Endothelial cell of umbilical vein (primary cell): ENCODE measurements at regions not wholly inside any gene's neighbourhood (a gene's known extent, or its start where the extent isn't known, plus 50 kb on each side); places are given as distances from the start of the nearest gene placed in this dataset.

Experiments used
- BruUV-seq: library from RNA; stranded (reverse); fragments of 400-500 nt; replicated peaks from 2 replicates; lab custom pipeline; 2021; lab: Mats Ljungman, UMichigan
- CTCF ChIA-PET: fragments of 300-600, 350-600 bp; sonication (Branson Sonifier 250); formaldehyde crosslinking; loops from one replicate; lab custom pipeline; 2021; ENCODE audit warnings: antibody characterized with exemption, inconsistent platforms; lab: Charles Lee
- POLR2A ChIA-PET: fragments of 300-600, 350-600 bp; sonication (Branson Sonifier 250); formaldehyde crosslinking; loops from one replicate; lab custom pipeline; 2021; ENCODE audit warnings: antibody characterized with exemption, inconsistent platforms; lab: Charles Lee
- DNase-seq: peaks from one replicate; pipeline ENCODE4 v3.0.0-alpha.2; 2011; ENCODE audit warnings: low read depth, low spot score
- FAIRE-seq: peaks from 2 replicates; lab custom pipeline; 2011; peaks lifted over from hg19 to GRCh38; lab: Jason Lieb, UNC
- H2AFZ ChIP-seq: 2 replicates; pipeline ENCODE4 v1.6.0; 2012; ENCODE audit warnings: low read depth, low read length, control low read depth, inconsistent platforms
- H3K27ac ChIP-seq: 2 replicates; pipeline ENCODE4 v1.5.1; 2011; ENCODE audit warnings: low read depth, mild to moderate bottlenecking, control low read depth, low read length, moderate library complexity; ENCODE audit not compliant: insufficient read depth
- H3K27me3 ChIP-seq, 2 experiments: 2 replicates each; pipeline versions ENCODE4 v1.6.0 to v1.6.1; 2011; ENCODE audit warnings: low read length in 2 of 2, mixed read lengths in 1 of 2; ENCODE audit not compliant: control insufficient read depth in 2 of 2, insufficient read depth in 2 of 2
- H3K36me3 ChIP-seq, 2 experiments: 2 replicates in 1 of 2; 3 replicates in 1 of 2; pipeline ENCODE4 v1.5.1; 2011; ENCODE audit warnings: low read length in 2 of 2, mild to moderate bottlenecking in 1 of 2, moderate library complexity in 1 of 2; ENCODE audit not compliant: control insufficient read depth in 2 of 2, insufficient read depth in 2 of 2; ENCODE audit errors: extremely low read depth in 1 of 2
- H3K4me1 ChIP-seq: 3 replicates; pipeline ENCODE4 v1.5.1; 2011; ENCODE audit warnings: mild to moderate bottlenecking, low read length; ENCODE audit not compliant: control insufficient read depth, insufficient read depth; ENCODE audit errors: extremely low read depth
- H3K4me2 ChIP-seq: 2 replicates; pipeline ENCODE4 v1.6.1; 2011; ENCODE audit warnings: low read length, control low read depth, mixed read lengths; ENCODE audit not compliant: insufficient read depth
- H3K4me3 ChIP-seq, 3 experiments: fragments of 200-600 bp in 1 of 3; sonication (generic), shearing (Covaris generic) in 1 of 3; replicated peaks in 1 of 3; 2 replicates each; pipeline ENCODE4 v1.5.1; 2011 to 2016; ENCODE audit warnings: control low read depth in 3 of 3, low read length in 3 of 3, mild to moderate bottlenecking in 2 of 3, inconsistent platforms in 1 of 3, low read depth in 1 of 3, moderate library complexity in 1 of 3; ENCODE audit not compliant: insufficient read depth in 1 of 3
- H3K79me2 ChIP-seq: 2 replicates; pipeline ENCODE4 v1.6.0; 2012; ENCODE audit warnings: low read length, inconsistent platforms; ENCODE audit not compliant: control insufficient read depth, insufficient read depth
- H3K9ac ChIP-seq: replicated peaks from 2 replicates; pipeline ENCODE3; 2011; ENCODE audit warnings: low read length, control low read depth; ENCODE audit not compliant: insufficient read depth; ENCODE audit errors: extremely low read depth
- H3K9me1 ChIP-seq: replicated peaks from 3 replicates; pipeline ENCODE4 v1.6.0; 2011; ENCODE audit warnings: mild to moderate bottlenecking, low read length; ENCODE audit not compliant: control insufficient read depth, insufficient read depth; ENCODE audit errors: extremely low read depth
- H3K9me3 ChIP-seq: replicated peaks from 2 replicates; pipeline ENCODE4 v1.5.1; 2012; ENCODE audit warnings: low read length, inconsistent platforms; ENCODE audit not compliant: control insufficient read depth, insufficient read depth
- H4K20me1 ChIP-seq: replicated peaks from 2 replicates; pipeline ENCODE3; 2011; ENCODE audit warnings: mild to moderate bottlenecking, low read length; ENCODE audit not compliant: control insufficient read depth, insufficient read depth; ENCODE audit errors: extremely low read depth
- CTCF ChIP-seq, 2 donors: IDR thresholded peaks; 1 replicate in 1 of 2; 2 replicates in 1 of 2; pipeline ENCODE4 v1.5.1; 2011; ENCODE audit warnings: low read length in 2 of 2, mild to moderate bottlenecking in 2 of 2, moderate library complexity in 2 of 2, control low read depth in 1 of 2, inconsistent platforms in 1 of 2, low read depth in 1 of 2; ENCODE audit not compliant: insufficient read depth in 1 of 2; ENCODE audit errors: extremely low read depth in 1 of 2
- EZH2 ChIP-seq: IDR thresholded peaks from 2 replicates; pipeline ENCODE4 v1.6.1; 2012; ENCODE audit warnings: borderline replicate concordance, low read depth, mild to moderate bottlenecking, moderate library complexity, low read length, inconsistent platforms; ENCODE audit not compliant: severe bottlenecking
- FOS ChIP-seq: IDR thresholded peaks from 2 replicates; pipeline ENCODE4 v1.6.1; 2011; ENCODE audit warnings: mild to moderate bottlenecking, low read length, moderate library complexity, borderline replicate concordance; ENCODE audit not compliant: insufficient read depth
- GATA2 ChIP-seq: IDR thresholded peaks from 2 replicates; pipeline ENCODE4 v1.7.0; 2011; ENCODE audit warnings: low read depth, mild to moderate bottlenecking, moderate library complexity, mixed read lengths, low read length; ENCODE audit not compliant: insufficient read length, insufficient read depth
- MAX ChIP-seq: IDR thresholded peaks from 2 replicates; pipeline ENCODE4 v1.6.1; 2011; ENCODE audit not compliant: insufficient read depth, insufficient read length
- MYC ChIP-seq: IDR thresholded peaks from one replicate; pipeline ENCODE4 v1.6.1; 2011; ENCODE audit warnings: mild to moderate bottlenecking, low read depth, low read length
- POLR2A ChIP-seq: IDR thresholded peaks from 2 replicates; pipeline ENCODE4 v1.6.1; 2012; ENCODE audit warnings: low read depth, mild to moderate bottlenecking, control low read depth, low read length
- dilution Hi-C: fragments of 300-500 bp; cut with MboI; formaldehyde crosslinking; loops from one replicate; pipeline ENCODE4 v1.15.0; 2019; ENCODE audit warnings: low sequenced_read_pairs; ENCODE audit not compliant: extremely low pct_ligation_motif_present
- intact Hi-C: fragments of 100-400 bp; cut with micrococcal nuclease; formaldehyde crosslinking; loops from one replicate; pipeline ENCODE4 v1.10.0; 2022

- Histone ChIP-seq H3K79me2 (no peaks in the 10 kb centered on the region), H3K9me3 (no peaks in the 10 kb centered on the region), H3K27ac (no peak overlapping the region), H3K27me3 (no peaks in the 10 kb centered on the region), H2AFZ (no peak overlapping the region), H3K4me2 (no peak overlapping the region), H3K4me3 (no peak overlapping the region), H3K9me1 (no peaks in the 10 kb centered on the region), H3K4me1 (no peaks in the 10 kb centered on the region), H4K20me1 (no peaks in the 10 kb centered on the region), H3K36me3 (no peaks in the 10 kb centered on the region), H3K9ac (no peak overlapping the region)
- dilution Hi-C loops (no loop called here), intact Hi-C loops (no loop called here)
- no TSS peak for BruUV-seq
- DNase-seq: no peak
- ChIA-PET POLR2A (no interaction called here), CTCF (no interaction called here)
- TF ChIP-seq FOS (no peak), GATA2 (no peak), EZH2 (no peak), CTCF (IDR thresholded peaks at IDR 0.05; ENCODE audit: extremely low read depth in 1 of 2, insufficient read depth in 1 of 2, low read depth in 1 of 2, low read length in 2 of 2) (no peak), POLR2A (no peak), MYC (no peak), MAX (no peak)
- FAIRE-seq: no peak
These were observed 624.8 kb downstream of the NTRK3 start for GRCh38 chr15:87631775-87632174.
